Hematopoietic multipotent progenitor cell treated with erythropoietin and hydrocortisone succinate and interleukin-3 and kit ligand, for 6 days (in vitro differentiated cells): ENCODE measurements at regions not wholly inside any gene's neighbourhood (a gene's known extent, or its start where the extent isn't known, plus 50 kb on each side); places are given as distances from the start of the nearest gene placed in this dataset.
"Not testable (repeated sequence)": the region's sequence is repeated elsewhere in the genome, so short reads cannot be mapped to it uniquely, and the experiment has no call there.

Experiments used
- DNase-seq: peaks from one replicate; pipeline ENCODE4 v3.0.0-alpha.2; 2015

- DNase-seq, result no peak
Observed at GRCh38 chr7:109498131-109498530, 928.5 kb downstream of the DNAJB9 start.

- DNase-seq, result no peak
Observed at GRCh38 chr7:109503421-109503820, 933.7 kb downstream of the DNAJB9 start.

- no peak for DNase-seq
Observed at GRCh38 chr7:109522585-109522984, 952.9 kb downstream of the DNAJB9 start.

- no peak for DNase-seq
Observed at GRCh38 chr7:109527833-109528232, 958.2 kb downstream of the DNAJB9 start.

GRCh38 chr7:109529712-109530111 is 960.0 kb downstream of the DNAJB9 start:
- DNase-seq, result no peak

- no peak for DNase-seq
Observed at GRCh38 chr7:109532262-109532992, 962.8 kb downstream of the DNAJB9 start.

GRCh38 chr7:109545686-109546085 is 976.0 kb downstream of the DNAJB9 start:
- DNase-seq, result no peak

- no peak for DNase-seq
Observed at GRCh38 chr7:109549471-109550193, 980.0 kb downstream of the DNAJB9 start.

- DNase-seq, result no peak
Observed at GRCh38 chr7:109552017-109552416, 982.3 kb downstream of the DNAJB9 start.

- DNase-seq, result no peak
Observed at GRCh38 chr7:109577265-109577664, 1007.6 kb downstream of the DNAJB9 start.

- no peak for DNase-seq
Observed at GRCh38 chr7:109579901-109580300, 1010.2 kb downstream of the DNAJB9 start.

- DNase-seq, result no peak
Observed at GRCh38 chr7:109582211-109582610, 1012.5 kb downstream of the DNAJB9 start.

GRCh38 chr7:109596948-109597347 is 1027.3 kb downstream of the DNAJB9 start:
- DNase-seq, result not testable (repeated sequence)

GRCh38 chr7:109611656-109612055 is 1042.0 kb downstream of the DNAJB9 start:
- no peak for DNase-seq

- no peak for DNase-seq
Observed at GRCh38 chr7:109616551-109617069, 1046.9 kb downstream of the DNAJB9 start.

GRCh38 chr7:109622320-109622719 is 1052.6 kb downstream of the DNAJB9 start:
- no peak for DNase-seq

- DNase-seq, result not testable (repeated sequence)
Observed at GRCh38 chr7:109632890-109633289, 1063.2 kb downstream of the DNAJB9 start.

- DNase-seq, result no peak
Observed at GRCh38 chr7:109635374-109635773, 1065.7 kb downstream of the DNAJB9 start.

- DNase-seq, result no peak
Observed at GRCh38 chr7:109637428-109637990, 1067.8 kb downstream of the DNAJB9 start.

GRCh38 chr7:109638321-109638720 is 1068.6 kb downstream of the DNAJB9 start:
- no peak for DNase-seq

GRCh38 chr7:109639561-109639960 is 1069.9 kb downstream of the DNAJB9 start:
- no peak for DNase-seq

- no peak for DNase-seq
Observed at GRCh38 chr7:109641445-109641844, 1071.8 kb downstream of the DNAJB9 start.

- DNase-seq, result no peak
Observed at GRCh38 chr7:109646124-109646523, 1076.5 kb downstream of the DNAJB9 start.

- DNase-seq, result not testable (repeated sequence)
Observed at GRCh38 chr7:109646594-109646993, 1076.9 kb downstream of the DNAJB9 start.
